K562 (cell line): ENCODE measurements at regions not wholly inside any gene's neighbourhood (a gene's known extent, or its start where the extent isn't known, plus 50 kb on each side); places are given as distances from the start of the nearest gene placed in this dataset.
A peak's percentile ranks its signal among the peaks of the same experiment; 100 is the strongest.

ENCODE experiments used
- CBX2 ChIP-seq: fragments of 200-600 bp; sonication (generic); IDR thresholded peaks from one replicate; pipeline ENCODE4 v1.6.1; 2012; ENCODE audit warnings: mild to moderate bottlenecking, low read length, inconsistent platforms; ENCODE audit not compliant: insufficient read depth, poor library complexity, severe bottlenecking
- CEBPG ChIP-seq, 3 experiments: fragments of 200-800 bp in 1 of 3; sonication (Bioruptor generic) in 1 of 3; sonication (generic) in 1 of 3; formaldehyde crosslinking in 1 of 3; IDR thresholded peaks in 2 of 3; conservative IDR thresholded peaks in 1 of 3; 2 replicates each; pipeline versions ENCODE4 v1.6.1 to v1.8.0; 2016 to 2022; ENCODE audit warnings: missing compliant biosample characterization in 2 of 3, missing genetic modification characterization in 2 of 3, mild to moderate bottlenecking in 1 of 3, missing genetic modification reagents in 1 of 3
- E2F1 ChIP-seq: sonication (generic); formaldehyde crosslinking; IDR thresholded peaks from 2 replicates; pipeline ENCODE4 v1.8.1; 2023; ENCODE audit warnings: mild to moderate bottlenecking, missing genetic modification reagents, moderate library complexity
- ESRRB ChIP-seq: fragments of 250-450 bp; sonication (Bioruptor Pico); IDR thresholded peaks from 2 replicates; pipeline ENCODE4 v1.5.0; 2020; ENCODE audit warnings: mild to moderate bottlenecking, moderate library complexity, borderline replicate concordance
- HDGF ChIP-seq: fragments of 450-650 bp; IDR thresholded peaks from 2 replicates; pipeline ENCODE4 v1.6.1; 2016
- HMG20B ChIP-seq: fragments of 250-450 bp; sonication (Bioruptor Pico); IDR thresholded peaks from 2 replicates; pipeline ENCODE4 v1.5.0; 2021; ENCODE audit warnings: mild to moderate bottlenecking
- HNRNPK ChIP-seq: fragments of 200-400 bp; formaldehyde crosslinking; IDR thresholded peaks from one replicate; pipeline ENCODE4 v1.6.1; 2018; ENCODE audit warnings: mild to moderate bottlenecking, low read depth, low read length; ENCODE audit not compliant: poor library complexity, severe bottlenecking
- JUNB ChIP-seq: fragments of 450-650 bp; formaldehyde crosslinking; conservative IDR thresholded peaks from 2 replicates; pipeline ENCODE4 v1.4.0; 2020; ENCODE audit warnings: mild to moderate bottlenecking
- KLF13 ChIP-seq: fragments of 450-650 bp; IDR thresholded peaks from 2 replicates; pipeline ENCODE4 v1.6.1; 2016; ENCODE audit warnings: missing genetic modification characterization, low read depth, mild to moderate bottlenecking, missing compliant biosample characterization, moderate library complexity, borderline replicate concordance
- MEIS2 ChIP-seq: fragments of 450-650 bp; IDR thresholded peaks from 2 replicates; pipeline ENCODE4 v1.6.1; 2014; ENCODE audit warnings: mild to moderate bottlenecking; ENCODE audit not compliant: partially characterized antibody
- NEUROD1 ChIP-seq: fragments of 150-350 bp; IDR thresholded peaks from 2 replicates; pipeline ENCODE4 v1.6.1; 2014; ENCODE audit warnings: borderline replicate concordance, low read length, low read depth; ENCODE audit not compliant: partially characterized antibody
- NKRF ChIP-seq: fragments of 450-650 bp; IDR thresholded peaks from 2 replicates; pipeline ENCODE4 v1.6.1; 2016; ENCODE audit warnings: borderline replicate concordance
- PPARD ChIP-seq: fragments of 250-450 bp; sonication (Bioruptor Pico); IDR thresholded peaks from 2 replicates; pipeline ENCODE4 v1.8.0; 2022; ENCODE audit warnings: inconsistent platforms, mild to moderate bottlenecking, moderate library complexity
- PURB ChIP-seq: sonication (generic); formaldehyde crosslinking; IDR thresholded peaks from 2 replicates; pipeline ENCODE4 v1.9.0; 2021; ENCODE audit warnings: low read depth, mild to moderate bottlenecking, missing genetic modification reagents
- RUNX1 ChIP-seq: sonication (generic); IDR thresholded peaks from 2 replicates; pipeline ENCODE4 v1.6.1; 2016; ENCODE audit warnings: antibody characterized with exemption, low read depth
- TCF7L2 ChIP-seq: fragments of 150-350 bp; IDR thresholded peaks from 2 replicates; pipeline ENCODE4 v1.6.1; 2016; ENCODE audit warnings: low read depth, mild to moderate bottlenecking, low read length, moderate library complexity
- ZNF133 ChIP-seq: fragments of 250-450 bp; sonication (Bioruptor Pico); IDR thresholded peaks from 2 replicates; pipeline ENCODE4 v1.4.0; 2020; ENCODE audit warnings: mild to moderate bottlenecking
- ZNF217 ChIP-seq: sonication (generic); formaldehyde crosslinking; IDR thresholded peaks from 2 replicates; pipeline ENCODE4 v1.8.0; 2022; ENCODE audit warnings: mild to moderate bottlenecking, missing genetic modification reagents
- ZNF561 ChIP-seq: fragments of 450-650 bp; formaldehyde crosslinking; conservative IDR thresholded peaks from 2 replicates; pipeline ENCODE4 v1.4.0; 2020; ENCODE audit warnings: mild to moderate bottlenecking, moderate library complexity
- ZNF699 ChIP-seq: fragments of 250-450 bp; sonication (Bioruptor Pico); IDR thresholded peaks from 2 replicates; pipeline ENCODE4 v1.8.0; 2021; ENCODE audit warnings: mild to moderate bottlenecking, moderate library complexity; ENCODE audit not compliant: insufficient replicate concordance
- ZNF780A ChIP-seq: fragments of 250-450 bp; sonication (Bioruptor Pico); IDR thresholded peaks from 2 replicates; pipeline ENCODE4 v1.5.0; 2021; ENCODE audit warnings: mild to moderate bottlenecking
- ZZZ3 ChIP-seq: fragments of 450-650 bp; IDR thresholded peaks from 2 replicates; pipeline ENCODE4 v1.6.1; 2016; ENCODE audit warnings: antibody characterized with exemption, mild to moderate bottlenecking, moderate library complexity
- TF ChIP-seq, protein P1 (sequence below): fragments of 450-650 bp; IDR thresholded peaks from 2 replicates; pipeline ENCODE4 v1.6.1; 2016

GRCh38 chr1:184805667-184806295 lies 51.1 kb upstream of the EDEM3 start (continued):
- TF ChIP-seq CEBPG (CRISPR knock-in tag; IDR thresholded peaks at IDR 0.05) = no peak
- TF ChIP-seq CEBPG (tag; conservative IDR thresholded peaks at IDR 0.05 in 1 of 2, IDR thresholded peaks at IDR 0.05 in 1 of 2) = no peak
- TF ChIP-seq TCF7L2 = no peak
- TF ChIP-seq JUNB (CRISPR knock-in tag) = no peak
- TF ChIP-seq, protein P1, sequence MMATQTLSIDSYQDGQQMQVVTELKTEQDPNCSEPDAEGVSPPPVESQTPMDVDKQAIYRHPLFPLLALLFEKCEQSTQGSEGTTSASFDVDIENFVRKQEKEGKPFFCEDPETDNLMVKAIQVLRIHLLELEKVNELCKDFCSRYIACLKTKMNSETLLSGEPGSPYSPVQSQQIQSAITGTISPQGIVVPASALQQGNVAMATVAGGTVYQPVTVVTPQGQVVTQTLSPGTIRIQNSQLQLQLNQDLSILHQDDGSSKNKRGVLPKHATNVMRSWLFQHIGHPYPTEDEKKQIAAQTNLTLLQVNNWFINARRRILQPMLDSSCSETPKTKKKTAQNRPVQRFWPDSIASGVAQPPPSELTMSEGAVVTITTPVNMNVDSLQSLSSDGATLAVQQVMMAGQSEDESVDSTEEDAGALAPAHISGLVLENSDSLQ = peak; percentile 72
- no peak for TF ChIP-seq NEUROD1
- TF ChIP-seq KLF13 = 0 out of 2 replicates have a peak, but pooled peaks have one; percentile 7
- no peak for TF ChIP-seq HMG20B (CRISPR knock-in tag)
- TF ChIP-seq ZNF217 (CRISPR knock-in tag) = no peak
- TF ChIP-seq ZNF699 = no peak
- TF ChIP-seq ZNF133 (CRISPR knock-in tag) = no peak
- no peak for TF ChIP-seq CBX2
- no peak for TF ChIP-seq RUNX1
- TF ChIP-seq HDGF = 0 out of 2 replicates have a peak, but pooled peaks have one; percentile 47
- TF ChIP-seq ESRRB (CRISPR knock-in tag) = no peak
- TF ChIP-seq HNRNPK = no peak
- no peak for TF ChIP-seq ZNF780A
- TF ChIP-seq PPARD (CRISPR knock-in tag) = no peak
- no peak for TF ChIP-seq E2F1
- TF ChIP-seq MEIS2 = no peak
- no peak for TF ChIP-seq NKRF
- TF ChIP-seq PURB = no peak
- no peak for TF ChIP-seq ZNF561 (CRISPR knock-in tag)
- no peak for TF ChIP-seq ZZZ3
